ENCODE measurements at regions not wholly inside any gene's neighbourhood (a gene's known extent, or its start where the extent isn't known, plus 50 kb on each side); places are given as distances from the start of the nearest gene placed in this dataset.

DNA sequence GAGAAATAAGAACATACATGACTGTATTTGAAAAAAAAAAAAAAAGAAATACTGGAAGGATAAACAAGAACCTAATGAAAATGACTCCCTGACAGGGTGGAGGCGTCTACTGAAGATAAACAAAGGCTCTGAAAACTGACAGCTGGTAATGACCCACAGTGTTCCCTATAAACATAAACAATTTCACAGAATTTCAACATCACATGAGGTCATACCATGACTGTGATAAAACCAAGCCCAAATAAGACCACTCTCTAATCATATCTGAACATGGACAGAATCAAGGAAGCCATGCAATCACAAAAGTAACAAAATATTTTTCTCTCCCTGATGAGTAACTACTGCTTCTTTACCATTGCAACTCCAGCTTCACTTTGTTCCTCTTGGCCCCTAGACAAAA is 159.3 kb downstream of the FAM124B start:
- Histone ChIP-seq H3K4me1 (ENCODE audit: control insufficient read depth in 2 of 2, insufficient read depth in 2 of 2, low read length in 2 of 2) (no peaks in the 10 kb centered on the region), H3K9ac (ENCODE audit: low read depth in 1 of 2, low read length in 2 of 2) (no peak overlapping the region), H3K9me3 (ENCODE audit: control insufficient read depth in 2 of 2, low read length in 2 of 2) (no peaks in the 10 kb centered on the region), H3K27ac (ENCODE audit: low read depth in 2 of 2, low read length in 2 of 2) (no peak overlapping the region), H3K36me3 (ENCODE audit: control insufficient read depth in 2 of 2, insufficient read depth in 2 of 2, low read length in 2 of 2) (no peaks in the 10 kb centered on the region), H3K4me3 (ENCODE audit: low read length in 2 of 2) (no peak overlapping the region), H3K27me3 (ENCODE audit: control insufficient read depth in 2 of 2, insufficient read depth in 2 of 2, low read length in 2 of 2) (no peaks in the 10 kb centered on the region)

DNA sequence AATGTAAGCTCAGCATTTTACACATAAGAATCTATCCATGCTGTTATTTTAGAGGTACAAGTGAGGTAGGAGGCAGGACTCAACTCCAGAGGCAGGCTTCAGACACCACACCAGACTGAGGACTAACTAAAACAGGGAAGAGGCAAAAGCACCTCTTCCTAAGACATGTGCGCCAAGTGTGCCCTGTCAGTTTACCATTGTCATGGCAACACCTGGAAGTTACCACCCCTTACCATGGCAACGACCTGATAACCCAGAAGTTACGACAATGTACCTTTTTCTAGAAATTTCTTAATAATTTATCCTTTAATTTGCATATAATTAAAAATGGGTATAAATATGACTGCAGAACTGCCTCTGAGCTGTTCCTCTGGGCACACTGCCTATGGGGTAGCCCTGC is 160.1 kb downstream of the FAM124B start:
- no peaks in the 10 kb centered on the region for H3K27me3 ChIP-seq (ENCODE audit: control insufficient read depth in 2 of 2, insufficient read depth in 2 of 2, low read length in 2 of 2)
- no peak overlapping the region for H3K27ac ChIP-seq (ENCODE audit: low read depth in 2 of 2, low read length in 2 of 2)
- H3K4me1 ChIP-seq (ENCODE audit: control insufficient read depth in 2 of 2, insufficient read depth in 2 of 2, low read length in 2 of 2) = no peaks in the 10 kb centered on the region
- no peaks in the 10 kb centered on the region for H3K36me3 ChIP-seq (ENCODE audit: control insufficient read depth in 2 of 2, insufficient read depth in 2 of 2, low read length in 2 of 2)
- peaks cover 0 to 2% of the 10 kb centered on the region in 2 donors for H3K9me3 ChIP-seq (ENCODE audit: control insufficient read depth in 2 of 2, low read length in 2 of 2)
- H3K9ac ChIP-seq (ENCODE audit: low read depth in 1 of 2, low read length in 2 of 2) = no peak overlapping the region
- no peak overlapping the region for H3K4me3 ChIP-seq (ENCODE audit: low read length in 2 of 2)

DNA sequence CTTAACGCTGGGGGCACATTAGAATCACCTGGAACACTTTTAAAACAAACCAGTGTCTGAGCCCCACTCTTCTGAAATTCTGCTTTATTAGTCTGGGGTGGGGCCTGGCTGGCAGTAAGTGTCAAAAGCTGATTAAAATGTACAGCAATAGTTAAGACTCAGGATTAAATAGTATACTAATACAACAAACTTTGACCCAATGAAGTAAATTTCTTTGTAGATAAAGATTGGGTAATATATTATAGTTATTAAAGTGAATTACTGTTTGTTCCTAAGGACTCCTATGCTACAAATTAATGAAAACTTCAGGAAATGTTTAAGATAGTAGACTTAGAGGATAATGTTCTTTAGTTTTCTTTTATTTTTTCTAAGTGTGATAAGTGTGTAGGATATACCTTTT is 160.9 kb downstream of the FAM124B start:
- H3K36me3 ChIP-seq (ENCODE audit: control insufficient read depth in 2 of 2, insufficient read depth in 2 of 2, low read length in 2 of 2) = no peaks in the 10 kb centered on the region
- H3K27me3 ChIP-seq (ENCODE audit: control insufficient read depth in 2 of 2, insufficient read depth in 2 of 2, low read length in 2 of 2) = no peaks in the 10 kb centered on the region
- H3K4me3 ChIP-seq (ENCODE audit: low read length in 2 of 2) = no peak overlapping the region
- H3K9me3 ChIP-seq (ENCODE audit: control insufficient read depth in 2 of 2, low read length in 2 of 2) = peaks cover 0 to 3% of the 10 kb centered on the region in 2 donors
- H3K4me1 ChIP-seq (ENCODE audit: control insufficient read depth in 2 of 2, insufficient read depth in 2 of 2, low read length in 2 of 2) = no peaks in the 10 kb centered on the region
- H3K9ac ChIP-seq (ENCODE audit: low read depth in 1 of 2, low read length in 2 of 2) = no peak overlapping the region
- no peak overlapping the region for H3K27ac ChIP-seq (ENCODE audit: low read depth in 2 of 2, low read length in 2 of 2)

DNA sequence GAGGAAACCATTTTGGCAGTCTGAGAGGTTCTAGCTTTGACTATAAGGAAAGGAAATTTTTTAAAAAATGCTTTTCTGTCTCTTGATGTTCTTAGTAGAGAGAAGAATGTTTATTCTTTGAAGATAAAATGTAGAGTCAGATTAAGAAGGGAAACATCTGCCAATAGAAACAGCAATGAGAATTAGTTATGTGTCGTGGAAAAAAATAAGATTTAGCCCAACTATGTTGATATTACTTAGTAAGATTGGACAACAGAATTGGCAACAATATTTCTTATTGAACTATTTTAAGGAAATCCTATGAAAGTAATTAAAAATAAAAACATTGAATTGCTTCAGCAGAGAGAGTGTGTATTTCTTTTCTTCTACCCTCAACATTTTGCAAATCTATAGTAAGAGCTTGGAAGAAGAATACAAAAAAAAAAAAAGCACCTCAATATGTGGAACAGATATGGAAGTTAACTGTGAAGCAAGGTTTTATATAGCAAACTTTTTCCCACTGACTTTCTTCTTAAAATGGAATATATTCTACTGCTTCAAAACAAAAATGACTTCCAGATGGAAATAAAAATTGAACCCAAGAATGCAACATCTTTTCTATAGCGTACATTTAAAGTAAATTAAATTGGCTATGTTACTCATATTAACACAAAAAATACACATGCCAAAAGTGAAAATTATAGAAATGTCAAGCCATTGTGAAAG is 177.9 kb downstream of the FAM124B start:
- H3K4me3 ChIP-seq (ENCODE audit: low read length in 2 of 2) = no peak overlapping the region
- H3K36me3 ChIP-seq (ENCODE audit: control insufficient read depth in 2 of 2, insufficient read depth in 2 of 2, low read length in 2 of 2) = no peaks in the 10 kb centered on the region
- H3K27ac ChIP-seq (ENCODE audit: low read depth in 2 of 2, low read length in 2 of 2) = no peak overlapping the region
- H3K9me3 ChIP-seq (ENCODE audit: control insufficient read depth in 2 of 2, low read length in 2 of 2) = no peaks in the 10 kb centered on the region
- no peak overlapping the region for H3K9ac ChIP-seq (ENCODE audit: low read depth in 1 of 2, low read length in 2 of 2)
- H3K4me1 ChIP-seq (ENCODE audit: control insufficient read depth in 2 of 2, insufficient read depth in 2 of 2, low read length in 2 of 2) = no peaks in the 10 kb centered on the region
- peaks cover 0 to 3% of the 10 kb centered on the region in 2 donors for H3K27me3 ChIP-seq (ENCODE audit: control insufficient read depth in 2 of 2, insufficient read depth in 2 of 2, low read length in 2 of 2)

DNA sequence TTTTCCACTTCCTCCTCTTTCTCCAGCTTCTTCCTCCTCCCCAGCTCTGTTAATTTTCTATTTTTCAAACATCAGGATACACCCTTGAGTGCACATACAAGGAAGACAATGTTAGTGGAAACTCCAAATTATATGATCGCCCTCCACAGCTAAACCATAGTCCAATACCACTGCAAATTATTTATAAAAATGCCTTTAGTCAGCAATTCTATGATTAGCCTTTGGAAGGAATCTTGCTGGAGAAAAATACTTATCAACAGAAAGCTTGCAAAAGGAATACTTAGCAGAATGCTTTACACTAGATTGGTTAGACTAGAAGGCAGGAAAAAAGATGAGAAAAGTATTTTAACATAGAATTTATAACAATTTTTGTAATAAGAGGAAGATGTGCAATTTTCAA is 178.9 kb downstream of the FAM124B start:
- H3K27ac ChIP-seq (ENCODE audit: low read depth in 2 of 2, low read length in 2 of 2) = no peak overlapping the region
- no peak overlapping the region for H3K4me3 ChIP-seq (ENCODE audit: low read length in 2 of 2)
- H3K27me3 ChIP-seq (ENCODE audit: control insufficient read depth in 2 of 2, insufficient read depth in 2 of 2, low read length in 2 of 2) = peaks cover 0 to 3% of the 10 kb centered on the region in 2 donors
- no peaks in the 10 kb centered on the region for H3K4me1 ChIP-seq (ENCODE audit: control insufficient read depth in 2 of 2, insufficient read depth in 2 of 2, low read length in 2 of 2)
- no peaks in the 10 kb centered on the region for H3K9me3 ChIP-seq (ENCODE audit: control insufficient read depth in 2 of 2, low read length in 2 of 2)
- no peak overlapping the region for H3K9ac ChIP-seq (ENCODE audit: low read depth in 1 of 2, low read length in 2 of 2)
- H3K36me3 ChIP-seq (ENCODE audit: control insufficient read depth in 2 of 2, insufficient read depth in 2 of 2, low read length in 2 of 2) = no peaks in the 10 kb centered on the region

DNA sequence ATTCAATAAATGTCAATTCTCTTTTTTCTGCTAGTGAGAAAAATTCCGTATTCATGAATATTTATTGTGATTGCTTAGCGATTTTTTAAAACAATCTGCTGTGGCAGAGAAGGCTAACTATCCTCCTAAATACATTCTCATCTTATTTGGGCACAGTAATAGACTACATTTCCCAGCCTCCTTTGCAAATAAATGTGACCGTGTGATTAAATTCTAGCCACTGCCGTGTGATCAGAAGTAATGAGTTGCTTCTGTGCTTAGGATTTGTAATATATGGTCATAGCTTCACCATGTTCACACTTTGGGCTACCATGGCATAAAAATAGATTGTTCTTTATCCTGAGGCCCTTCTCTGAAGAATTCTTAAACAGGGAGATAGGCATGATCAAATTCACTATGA is 179.6 kb downstream of the FAM124B start:
- Histone ChIP-seq H3K4me3 (ENCODE audit: low read length in 2 of 2) (no peak overlapping the region), H3K36me3 (ENCODE audit: control insufficient read depth in 2 of 2, insufficient read depth in 2 of 2, low read length in 2 of 2) (no peaks in the 10 kb centered on the region), H3K9me3 (ENCODE audit: control insufficient read depth in 2 of 2, low read length in 2 of 2) (no peaks in the 10 kb centered on the region), H3K27ac (ENCODE audit: low read depth in 2 of 2, low read length in 2 of 2) (no peak overlapping the region), H3K9ac (ENCODE audit: low read depth in 1 of 2, low read length in 2 of 2) (no peak overlapping the region), H3K27me3 (ENCODE audit: control insufficient read depth in 2 of 2, insufficient read depth in 2 of 2, low read length in 2 of 2) (peaks cover 0 to 3% of the 10 kb centered on the region in 2 donors), H3K4me1 (ENCODE audit: control insufficient read depth in 2 of 2, insufficient read depth in 2 of 2, low read length in 2 of 2) (no peaks in the 10 kb centered on the region)

DNA sequence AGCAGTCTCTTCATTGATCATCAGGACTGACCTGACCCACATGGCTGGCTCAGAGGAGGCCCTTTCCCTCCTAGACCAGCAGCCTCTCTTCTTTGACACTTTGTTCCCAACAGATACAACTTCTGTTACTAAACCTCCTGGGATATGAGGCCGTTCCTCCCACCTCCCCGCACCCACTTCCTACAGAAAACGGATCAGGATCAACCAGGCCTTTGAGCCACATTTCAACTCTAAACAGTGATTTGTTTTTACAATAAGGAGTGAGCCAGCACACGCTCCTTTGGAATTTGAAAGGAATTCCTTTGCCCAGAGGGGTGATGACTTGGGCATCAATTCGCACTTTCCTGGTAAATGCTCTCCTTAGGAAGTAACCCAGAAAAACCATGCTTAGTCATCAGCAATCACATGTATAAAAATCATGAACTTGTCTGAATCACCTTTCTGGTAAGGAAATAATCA is 180.4 kb downstream of the FAM124B start:
- H3K9me3 ChIP-seq (ENCODE audit: control insufficient read depth in 2 of 2, low read length in 2 of 2) = no peaks in the 10 kb centered on the region

DNA sequence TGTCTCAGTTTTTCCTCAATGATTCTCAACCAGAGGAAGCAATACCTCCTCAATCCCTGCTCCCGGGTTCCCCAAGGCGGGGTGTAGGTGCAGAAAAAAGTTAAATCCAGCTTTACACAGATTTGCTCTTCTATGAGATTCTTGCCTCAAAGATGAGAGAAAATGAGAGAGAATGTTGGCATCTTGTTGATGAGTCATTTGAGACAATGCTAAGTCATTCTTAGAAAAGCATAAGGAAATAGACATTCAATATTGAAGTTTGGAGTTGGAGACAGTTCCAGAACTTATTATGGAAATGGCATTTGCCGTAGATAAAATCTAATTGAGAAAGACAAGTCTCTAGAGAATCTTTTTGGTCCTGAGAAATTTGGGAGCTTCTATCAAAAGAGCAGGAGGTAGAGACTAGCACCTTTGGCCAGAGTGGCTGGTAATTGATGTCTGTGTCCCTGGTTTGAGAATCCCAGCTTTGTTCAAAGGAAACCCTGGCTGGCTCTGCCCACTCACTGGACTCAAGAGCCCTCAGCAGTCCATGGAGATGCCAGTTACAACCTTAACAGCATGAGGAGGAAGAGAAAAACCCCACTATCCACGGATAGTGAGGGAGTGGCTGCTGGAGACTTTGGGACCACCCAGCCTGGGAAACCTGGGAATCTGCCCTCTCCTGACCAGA is 181.2 kb downstream of the FAM124B start:
- H3K27ac ChIP-seq (ENCODE audit: low read depth in 2 of 2, low read length in 2 of 2) = no peak overlapping the region

More for the DNA sequence above, 180.4 kb downstream of the FAM124B start:
- Histone ChIP-seq H3K4me3 (ENCODE audit: low read length in 2 of 2) (no peak overlapping the region), H3K27ac (ENCODE audit: low read depth in 2 of 2, low read length in 2 of 2) (no peak overlapping the region), H3K4me1 (ENCODE audit: control insufficient read depth in 2 of 2, insufficient read depth in 2 of 2, low read length in 2 of 2) (no peaks in the 10 kb centered on the region), H3K27me3 (ENCODE audit: control insufficient read depth in 2 of 2, insufficient read depth in 2 of 2, low read length in 2 of 2) (peaks cover 0 to 3% of the 10 kb centered on the region in 2 donors), H3K9ac (ENCODE audit: low read depth in 1 of 2, low read length in 2 of 2) (no peak overlapping the region), H3K36me3 (ENCODE audit: control insufficient read depth in 2 of 2, insufficient read depth in 2 of 2, low read length in 2 of 2) (no peaks in the 10 kb centered on the region)

DNA sequence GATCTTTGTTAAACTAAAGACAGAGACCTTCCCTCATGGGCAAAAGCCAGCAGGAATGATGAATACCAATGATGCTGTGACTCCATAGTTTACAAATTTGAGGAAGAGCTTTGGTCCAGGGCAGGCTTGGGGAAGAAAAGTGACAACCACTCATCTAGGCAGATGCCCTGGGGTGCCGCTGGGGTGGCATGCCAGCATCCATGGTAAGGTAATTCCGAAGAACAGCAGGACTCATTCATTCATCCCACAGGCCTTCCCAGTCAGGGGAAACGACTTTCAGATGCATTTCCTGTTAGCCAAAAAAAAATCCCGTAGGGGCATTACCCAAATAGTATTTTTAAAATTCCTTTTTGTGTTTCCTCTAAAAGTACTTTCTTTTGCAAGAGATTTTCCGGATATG is 180.7 kb upstream of the SERPINE2 start:
- peaks cover 0 to 3% of the 10 kb centered on the region in 2 donors for H3K27me3 ChIP-seq (ENCODE audit: control insufficient read depth in 2 of 2, insufficient read depth in 2 of 2, low read length in 2 of 2)
- no peak overlapping the region for H3K9ac ChIP-seq (ENCODE audit: low read depth in 1 of 2, low read length in 2 of 2)
- H3K4me1 ChIP-seq (ENCODE audit: control insufficient read depth in 2 of 2, insufficient read depth in 2 of 2, low read length in 2 of 2) = no peaks in the 10 kb centered on the region
- no peaks in the 10 kb centered on the region for H3K9me3 ChIP-seq (ENCODE audit: control insufficient read depth in 2 of 2, low read length in 2 of 2)
- H3K27ac ChIP-seq (ENCODE audit: low read depth in 2 of 2, low read length in 2 of 2) = no peak overlapping the region
- no peaks in the 10 kb centered on the region for H3K36me3 ChIP-seq (ENCODE audit: control insufficient read depth in 2 of 2, insufficient read depth in 2 of 2, low read length in 2 of 2)
- H3K4me3 ChIP-seq (ENCODE audit: low read length in 2 of 2) = no peak overlapping the region

More for the DNA sequence above, 181.2 kb downstream of the FAM124B start:
- Histone ChIP-seq H3K9me3 (ENCODE audit: control insufficient read depth in 2 of 2, low read length in 2 of 2) (no peaks in the 10 kb centered on the region), H3K4me3 (ENCODE audit: low read length in 2 of 2) (no peak overlapping the region), H3K27me3 (ENCODE audit: control insufficient read depth in 2 of 2, insufficient read depth in 2 of 2, low read length in 2 of 2) (peaks cover 0 to 3% of the 10 kb centered on the region in 2 donors), H3K36me3 (ENCODE audit: control insufficient read depth in 2 of 2, insufficient read depth in 2 of 2, low read length in 2 of 2) (no peaks in the 10 kb centered on the region), H3K4me1 (ENCODE audit: control insufficient read depth in 2 of 2, insufficient read depth in 2 of 2, low read length in 2 of 2) (no peaks in the 10 kb centered on the region), H3K9ac (ENCODE audit: low read depth in 1 of 2, low read length in 2 of 2) (no peak overlapping the region)

DNA sequence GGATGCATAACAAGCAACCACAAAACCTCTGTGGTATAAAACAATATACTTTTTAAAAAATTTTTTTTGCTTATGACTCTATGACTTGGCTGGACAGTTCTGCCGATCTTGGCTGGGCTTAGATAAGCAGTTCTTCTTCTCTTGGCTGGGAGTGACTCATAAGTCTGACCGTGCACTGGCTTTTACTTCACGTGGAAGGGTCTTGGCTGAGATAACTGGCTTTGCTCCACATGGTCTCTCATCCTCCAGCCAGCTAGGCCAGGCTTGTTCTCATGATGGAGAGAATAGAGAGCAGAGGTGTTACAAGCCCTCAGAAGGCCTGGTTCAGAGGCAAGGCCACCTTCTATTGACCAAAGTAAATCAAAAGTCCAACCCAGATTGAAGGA is 178.9 kb upstream of the SERPINE2 start:
- Histone ChIP-seq H3K9me3 (ENCODE audit: control insufficient read depth in 2 of 2, low read length in 2 of 2) (no peaks in the 10 kb centered on the region), H3K4me3 (ENCODE audit: low read length in 2 of 2) (no peak overlapping the region), H3K4me1 (ENCODE audit: control insufficient read depth in 2 of 2, insufficient read depth in 2 of 2, low read length in 2 of 2) (no peaks in the 10 kb centered on the region), H3K36me3 (ENCODE audit: control insufficient read depth in 2 of 2, insufficient read depth in 2 of 2, low read length in 2 of 2) (no peaks in the 10 kb centered on the region), H3K27ac (ENCODE audit: low read depth in 2 of 2, low read length in 2 of 2) (no peak overlapping the region), H3K9ac (ENCODE audit: low read depth in 1 of 2, low read length in 2 of 2) (no peak overlapping the region), H3K27me3 (ENCODE audit: control insufficient read depth in 2 of 2, insufficient read depth in 2 of 2, low read length in 2 of 2) (peaks cover 0 to 6% of the 10 kb centered on the region in 2 donors)
